Mesendoderm (in vitro differentiated cells): ENCODE measurements at regions not wholly inside any gene's neighbourhood (a gene's known extent, or its start where the extent isn't known, plus 50 kb on each side); places are given as distances from the start of the nearest gene placed in this dataset.
"Not testable (repeated sequence)": the region's sequence is repeated elsewhere in the genome, so short reads cannot be mapped to it uniquely, and the experiment has no call there.

Experiments
- DNase-seq: peaks from one replicate; pipeline ENCODE4 v3.0.0; 2013
- H2AK5ac ChIP-seq: 2 replicates; pipeline ENCODE4 v1.6.1; 2013; ENCODE audit warnings: low read length, inconsistent platforms
- H2BK120ac ChIP-seq: 2 replicates; pipeline ENCODE4 v1.6.1; 2013; ENCODE audit warnings: low read depth, mild to moderate bottlenecking, low read length, moderate library complexity, mixed read lengths
- H2BK15ac ChIP-seq: replicated peaks from 2 replicates; pipeline ENCODE4 v1.6.1; 2013; ENCODE audit warnings: low read depth, mild to moderate bottlenecking, moderate library complexity
- H2BK5ac ChIP-seq: 2 replicates; pipeline ENCODE4 v1.6.1; 2013; ENCODE audit warnings: low read length, inconsistent platforms
- H3K18ac ChIP-seq: 2 replicates; pipeline ENCODE4 v1.6.1; 2013; ENCODE audit warnings: mild to moderate bottlenecking, low read length, mixed read lengths
- H3K23ac ChIP-seq: one replicate; pipeline ENCODE4 v1.6.1; 2013; ENCODE audit warnings: low read length
- H3K27ac ChIP-seq: 2 replicates; pipeline ENCODE4 v1.5.1; 2013; ENCODE audit warnings: low read depth, mild to moderate bottlenecking, inconsistent platforms, low read length, moderate library complexity
- H3K27me3 ChIP-seq: 2 replicates; pipeline ENCODE4 v1.6.1; 2013; ENCODE audit warnings: low read length, control low read depth, mild to moderate bottlenecking, inconsistent platforms; ENCODE audit not compliant: insufficient read depth, poor library complexity
- H3K36me3 ChIP-seq: 2 replicates; pipeline ENCODE4 v1.6.1; 2013; ENCODE audit warnings: low read length, inconsistent platforms; ENCODE audit not compliant: control insufficient read depth, insufficient read depth
- H3K4ac ChIP-seq: one replicate; pipeline ENCODE4 v1.6.1; 2013; ENCODE audit warnings: low read depth, mild to moderate bottlenecking, low read length, moderate library complexity
- H3K4me1 ChIP-seq: 2 replicates; pipeline ENCODE4 v1.6.1; 2013; ENCODE audit warnings: low read depth, low read length, inconsistent platforms; ENCODE audit not compliant: control insufficient read depth
- H3K4me2 ChIP-seq: 2 replicates; pipeline ENCODE4 v1.6.1; 2013; ENCODE audit warnings: low read length
- H3K4me3 ChIP-seq: 2 replicates; pipeline ENCODE4 v1.5.1; 2013; ENCODE audit warnings: mild to moderate bottlenecking, low read length
- H3K56ac ChIP-seq: one replicate; pipeline ENCODE4 v1.6.1; 2013; ENCODE audit warnings: low read length
- H3K79me1 ChIP-seq: 2 replicates; pipeline ENCODE4 v1.6.1; 2013; ENCODE audit warnings: low read length, inconsistent platforms
- H3K79me2 ChIP-seq: 2 replicates; pipeline ENCODE4 v1.6.1; 2013; ENCODE audit warnings: mild to moderate bottlenecking, low read length; ENCODE audit not compliant: control insufficient read depth, insufficient read depth
- H3K9ac ChIP-seq: 2 replicates; pipeline ENCODE4 v1.6.1; 2013; ENCODE audit warnings: low read length, inconsistent platforms
- H4K5ac ChIP-seq: one replicate; pipeline ENCODE4 v1.6.1; 2013; ENCODE audit warnings: low read length
- H4K8ac ChIP-seq: one replicate; pipeline ENCODE4 v1.6.1; 2013; ENCODE audit warnings: low read depth, mild to moderate bottlenecking, control low read depth, low read length, moderate library complexity
- WGBS: extraction: QIAGEN DNeasy Blood & Tissue Kit; methylation state at CpG from one replicate; pipeline ENCODE4 v1.1.7; 2013; ENCODE audit warnings: low lambda C conversion rate, missing lambda C conversion rate; ENCODE audit not compliant: insufficient coverage; ENCODE audit errors: extremely low coverage; 5-methylcytosine and 5-hydroxymethylcytosine counted together

- Histone ChIP-seq H2BK15ac (no peak overlapping the region), H2BK120ac (no peak overlapping the region)
- no CpG with 5 or more reads among the region's 11 CpGs for WGBS
Observed at GRCh38 chr13:111436446-111436845, 116.0 kb downstream of the TEX29 start.

DNA sequence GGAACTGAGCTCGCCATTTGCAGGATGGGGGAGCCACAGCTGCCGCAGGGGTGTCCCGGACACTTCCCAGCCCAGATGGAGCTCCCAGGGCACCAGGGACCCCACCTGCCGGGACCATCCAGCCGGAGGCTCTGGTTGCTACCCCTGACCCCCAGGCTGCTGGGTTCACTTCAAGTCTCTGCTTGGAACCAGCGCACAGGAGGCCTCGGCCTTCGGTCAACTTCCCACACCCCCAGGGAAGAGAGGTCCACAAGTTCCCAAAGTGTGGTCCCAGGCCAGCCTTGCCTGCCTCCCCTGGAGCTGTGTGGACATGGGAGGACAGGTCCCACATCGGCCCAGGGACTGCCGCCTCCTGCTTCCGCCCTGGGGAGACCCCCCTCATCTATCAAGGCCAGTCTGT is 117.0 kb downstream of the TEX29 start:
- H4K5ac ChIP-seq, result no peak overlapping the region
- H3K18ac ChIP-seq, result no peak overlapping the region
- H3K4me2 ChIP-seq, result no peak overlapping the region
- no peak for DNase-seq
- H3K23ac ChIP-seq, result no peak overlapping the region
- H2AK5ac ChIP-seq, result no peak overlapping the region
- no CpG with 5 or more reads among the region's 11 CpGs for WGBS
- H3K27me3 ChIP-seq, result no peaks in the 10 kb centered on the region
- no peaks in the 10 kb centered on the region for H3K4me1 ChIP-seq
- H2BK15ac ChIP-seq, result no peak overlapping the region
- H3K56ac ChIP-seq, result no peak overlapping the region
- no peak overlapping the region for H3K9ac ChIP-seq
- H3K4me3 ChIP-seq, result no peak overlapping the region
- no peak overlapping the region for H3K4ac ChIP-seq
- no peaks in the 10 kb centered on the region for H3K79me1 ChIP-seq
- no peaks in the 10 kb centered on the region for H3K36me3 ChIP-seq
- no peak overlapping the region for H2BK120ac ChIP-seq
- H2BK5ac ChIP-seq, result no peak overlapping the region
- no peak overlapping the region for H4K8ac ChIP-seq
- no peaks in the 10 kb centered on the region for H3K79me2 ChIP-seq
- no peak overlapping the region for H3K27ac ChIP-seq

More at GRCh38 chr13:111436446-111436845, 116.0 kb downstream of the TEX29 start:
- H3K18ac ChIP-seq, result no peak overlapping the region
- H2AK5ac ChIP-seq, result no peak overlapping the region
- no peak for DNase-seq
- no peak overlapping the region for H3K23ac ChIP-seq
- no peak overlapping the region for H3K4ac ChIP-seq
- no peak overlapping the region for H3K56ac ChIP-seq
- H3K4me2 ChIP-seq, result no peak overlapping the region
- H3K4me1 ChIP-seq, result no peaks in the 10 kb centered on the region
- H3K27ac ChIP-seq, result no peak overlapping the region
- H3K27me3 ChIP-seq, result no peaks in the 10 kb centered on the region
- no peaks in the 10 kb centered on the region for H3K79me1 ChIP-seq
- H3K36me3 ChIP-seq, result no peaks in the 10 kb centered on the region
- no peak overlapping the region for H2BK5ac ChIP-seq
- H4K5ac ChIP-seq, result no peak overlapping the region
- H4K8ac ChIP-seq, result no peak overlapping the region
- H3K79me2 ChIP-seq, result no peaks in the 10 kb centered on the region
- H3K9ac ChIP-seq, result no peak overlapping the region
- H3K4me3 ChIP-seq, result no peak overlapping the region

- no CpG with 5 or more reads among the region's 26 CpGs for WGBS
- Histone ChIP-seq H3K27ac (no peak overlapping the region), H4K5ac (no peak overlapping the region), H3K79me2 (no peaks in the 10 kb centered on the region), H3K9ac (no peak overlapping the region), H3K23ac (no peak overlapping the region), H2BK15ac (no peak overlapping the region), H3K4me1 (no peaks in the 10 kb centered on the region), H2AK5ac (no peak overlapping the region), H3K4me3 (no peak overlapping the region), H4K8ac (no peak overlapping the region), H3K18ac (no peak overlapping the region), H3K56ac (no peak overlapping the region), H3K79me1 (no peaks in the 10 kb centered on the region), H3K4ac (no peak overlapping the region), H3K36me3 (no peaks in the 10 kb centered on the region), H3K4me2 (no peak overlapping the region), H2BK5ac (no peak overlapping the region), H3K27me3 (no peaks in the 10 kb centered on the region), H2BK120ac (no peak overlapping the region)
- no peak for DNase-seq
Observed at GRCh38 chr13:111437856-111438547, 117.6 kb downstream of the TEX29 start.

- no CpG with 5 or more reads among the region's 1 CpG for WGBS
- H3K4me3 ChIP-seq, H3K18ac ChIP-seq, H3K9ac ChIP-seq, H2BK15ac ChIP-seq, H3K4ac ChIP-seq, H3K23ac ChIP-seq, H4K8ac ChIP-seq, H3K4me2 ChIP-seq, H3K79me1 ChIP-seq, H3K56ac ChIP-seq, H3K36me3 ChIP-seq, H2BK5ac ChIP-seq, H3K27me3 ChIP-seq, H3K27ac ChIP-seq, H4K5ac ChIP-seq, H3K4me1 ChIP-seq, H3K79me2 ChIP-seq, H2BK120ac ChIP-seq, H2AK5ac ChIP-seq: not testable (repeated sequence)
- peak; percentile 27 for DNase-seq
Observed at GRCh38 chr13:111440492-111440891, 120.0 kb downstream of the TEX29 start.

- no peaks in the 10 kb centered on the region for H3K79me2 ChIP-seq
- no peak for DNase-seq
- H2BK5ac ChIP-seq, result no peak overlapping the region
- H3K56ac ChIP-seq, result no peak overlapping the region
- H3K23ac ChIP-seq, result no peak overlapping the region
- no peaks in the 10 kb centered on the region for H3K27me3 ChIP-seq
- H2AK5ac ChIP-seq, result no peak overlapping the region
- no peaks in the 10 kb centered on the region for H3K79me1 ChIP-seq
- no peaks in the 10 kb centered on the region for H3K36me3 ChIP-seq
- H3K4me1 ChIP-seq, result no peaks in the 10 kb centered on the region
- H3K27ac ChIP-seq, result no peak overlapping the region
- no CpG with 5 or more reads among the region's 2 CpGs for WGBS
- H3K4me2 ChIP-seq, result no peak overlapping the region
- no peak overlapping the region for H3K4ac ChIP-seq
- no peak overlapping the region for H4K8ac ChIP-seq
- no peak overlapping the region for H2BK15ac ChIP-seq
- no peak overlapping the region for H2BK120ac ChIP-seq
- no peak overlapping the region for H4K5ac ChIP-seq
- H3K9ac ChIP-seq, result no peak overlapping the region
- H3K18ac ChIP-seq, result no peak overlapping the region
- H3K4me3 ChIP-seq, result no peak overlapping the region
Observed at GRCh38 chr13:111443981-111444380, 123.5 kb downstream of the TEX29 start.

DNA sequence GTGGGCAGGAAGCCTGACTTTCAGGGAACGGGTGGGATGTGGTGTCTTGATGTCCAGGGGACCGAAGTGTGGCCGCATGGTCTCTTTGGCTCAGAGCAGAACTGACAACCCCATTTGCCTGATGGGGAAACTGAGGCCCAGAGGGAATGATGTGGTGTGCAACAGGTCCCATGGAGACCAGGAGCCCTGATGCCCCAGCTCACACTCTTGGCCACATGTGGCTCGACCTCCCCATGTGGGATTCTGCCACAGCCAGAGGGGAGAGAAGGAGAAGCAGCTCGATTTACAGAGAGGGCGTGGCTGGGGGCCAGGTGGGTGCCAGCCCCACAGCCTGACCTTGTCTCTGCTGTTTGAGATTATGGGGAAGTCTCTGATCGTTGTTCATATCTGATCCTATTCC is 128.1 kb downstream of the TEX29 start:
- H3K4me2 ChIP-seq, result no peak overlapping the region
- no peak for DNase-seq
- no peak overlapping the region for H3K23ac ChIP-seq
- no peaks in the 10 kb centered on the region for H3K79me2 ChIP-seq
- no peaks in the 10 kb centered on the region for H3K36me3 ChIP-seq
- H2AK5ac ChIP-seq, result no peak overlapping the region
- H3K9ac ChIP-seq, result no peak overlapping the region
- no peak overlapping the region for H3K4me3 ChIP-seq
- H2BK120ac ChIP-seq, result no peak overlapping the region
- H3K4ac ChIP-seq, result no peak overlapping the region
- H3K18ac ChIP-seq, result no peak overlapping the region
- H4K8ac ChIP-seq, result no peak overlapping the region
- H3K56ac ChIP-seq, result no peak overlapping the region
- no peak overlapping the region for H2BK5ac ChIP-seq
- H2BK15ac ChIP-seq, result no peak overlapping the region
- no CpG with 5 or more reads among the region's 7 CpGs for WGBS
- H3K4me1 ChIP-seq, result no peaks in the 10 kb centered on the region
- no peak overlapping the region for H4K5ac ChIP-seq
- H3K79me1 ChIP-seq, result no peaks in the 10 kb centered on the region
- H3K27me3 ChIP-seq, result no peaks in the 10 kb centered on the region
- no peak overlapping the region for H3K27ac ChIP-seq
